ENCODE measurements at regions not wholly inside any gene's neighbourhood (a gene's known extent, or its start where the extent isn't known, plus 50 kb on each side); places are given as distances from the start of the nearest gene placed in this dataset.

GRCh38 chr1:233473549-233474204 is 140.2 kb upstream of the KCNK1 start:
- H3K4me3 ChIP-seq (ENCODE audit: low read length) = no peak overlapping the region
- TF ChIP-seq, protein P1, sequence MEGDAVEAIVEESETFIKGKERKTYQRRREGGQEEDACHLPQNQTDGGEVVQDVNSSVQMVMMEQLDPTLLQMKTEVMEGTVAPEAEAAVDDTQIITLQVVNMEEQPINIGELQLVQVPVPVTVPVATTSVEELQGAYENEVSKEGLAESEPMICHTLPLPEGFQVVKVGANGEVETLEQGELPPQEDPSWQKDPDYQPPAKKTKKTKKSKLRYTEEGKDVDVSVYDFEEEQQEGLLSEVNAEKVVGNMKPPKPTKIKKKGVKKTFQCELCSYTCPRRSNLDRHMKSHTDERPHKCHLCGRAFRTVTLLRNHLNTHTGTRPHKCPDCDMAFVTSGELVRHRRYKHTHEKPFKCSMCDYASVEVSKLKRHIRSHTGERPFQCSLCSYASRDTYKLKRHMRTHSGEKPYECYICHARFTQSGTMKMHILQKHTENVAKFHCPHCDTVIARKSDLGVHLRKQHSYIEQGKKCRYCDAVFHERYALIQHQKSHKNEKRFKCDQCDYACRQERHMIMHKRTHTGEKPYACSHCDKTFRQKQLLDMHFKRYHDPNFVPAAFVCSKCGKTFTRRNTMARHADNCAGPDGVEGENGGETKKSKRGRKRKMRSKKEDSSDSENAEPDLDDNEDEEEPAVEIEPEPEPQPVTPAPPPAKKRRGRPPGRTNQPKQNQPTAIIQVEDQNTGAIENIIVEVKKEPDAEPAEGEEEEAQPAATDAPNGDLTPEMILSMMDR (IDR thresholded peaks at IDR 0.05; ENCODE audit: insufficient read depth, low read depth, low read length, missing control alignments) = no peak

GRCh38 chr1:233477359-233477758 is 136.5 kb upstream of the KCNK1 start:
- TF ChIP-seq, protein P1 (IDR thresholded peaks at IDR 0.05; ENCODE audit: insufficient read depth, low read depth, low read length, missing control alignments) = peak; percentile 34
- no peak overlapping the region for H3K4me3 ChIP-seq (ENCODE audit: low read length)
- peak; percentile 38 for DNase-seq (ENCODE audit: low read depth)

More at GRCh38 chr1:233473549-233474204, 140.2 kb upstream of the KCNK1 start:
- DNase-seq (ENCODE audit: low read depth) = no peak

DNA sequence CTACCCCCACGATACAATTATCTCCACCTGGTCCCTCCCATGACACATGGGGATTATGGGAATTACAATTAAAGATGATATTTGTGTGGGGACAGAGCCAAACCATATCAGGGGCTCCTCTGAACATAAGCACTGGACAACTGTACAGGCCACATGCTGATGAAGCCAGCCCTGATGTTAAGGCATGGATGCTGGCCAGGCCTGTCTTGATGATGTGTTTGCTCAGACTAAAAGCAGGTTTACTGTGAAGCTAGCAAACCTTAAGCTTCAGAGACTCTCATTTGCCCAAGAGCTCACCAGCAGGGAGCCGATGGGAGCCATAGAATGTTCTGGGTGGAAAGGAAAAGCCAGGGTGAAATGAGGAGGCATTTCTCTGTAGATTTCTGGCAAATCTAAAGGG is 135.3 kb upstream of the KCNK1 start:
- H3K4me3 ChIP-seq (ENCODE audit: low read length) = no peak overlapping the region
- TF ChIP-seq, protein P1 (IDR thresholded peaks at IDR 0.05; ENCODE audit: insufficient read depth, low read depth, low read length, missing control alignments) = no peak
- DNase-seq (ENCODE audit: low read depth) = no peak

GRCh38 chr1:233479110-233479890 is 134.6 kb upstream of the KCNK1 start:
- TF ChIP-seq, protein P1 (IDR thresholded peaks at IDR 0.05; ENCODE audit: insufficient read depth, low read depth, low read length, missing control alignments) = no peak
- no peak for DNase-seq (ENCODE audit: low read depth)
- H3K4me3 ChIP-seq (ENCODE audit: low read length) = no peak overlapping the region

- no peak overlapping the region for H3K4me3 ChIP-seq (ENCODE audit: low read length)
- no peak for DNase-seq (ENCODE audit: low read depth)
- TF ChIP-seq, protein P1 (IDR thresholded peaks at IDR 0.05; ENCODE audit: insufficient read depth, low read depth, low read length, missing control alignments) = no peak
Measured at GRCh38 chr1:233480198-233480597, 133.7 kb upstream of the KCNK1 start.

- no peak for DNase-seq (ENCODE audit: low read depth)
- TF ChIP-seq, protein P1 (IDR thresholded peaks at IDR 0.05; ENCODE audit: insufficient read depth, low read depth, low read length, missing control alignments) = no peak
- H3K4me3 ChIP-seq (ENCODE audit: low read length) = no peak overlapping the region
Measured at GRCh38 chr1:233482388-233482787, 131.5 kb upstream of the KCNK1 start.
